Keratinocyte (primary cell): ENCODE measurements at regions not wholly inside any gene's neighbourhood (a gene's known extent, or its start where the extent isn't known, plus 50 kb on each side); places are given as distances from the start of the nearest gene placed in this dataset.

ENCODE experiments used
- DNase-seq: peaks from one replicate; pipeline ENCODE4 v3.0.0-alpha.2; 2011; ENCODE audit warnings: low read depth, missing footprints, low spot score
- FAIRE-seq: peaks from 2 replicates; lab custom pipeline; 2011; peaks lifted over from hg19 to GRCh38; lab: Jason Lieb, UNC
- H2AFZ ChIP-seq: 2 replicates; pipeline ENCODE4 v1.6.0; 2012; ENCODE audit warnings: low read length, control low read depth, inconsistent platforms; ENCODE audit not compliant: control insufficient read depth
- H3K27ac ChIP-seq: 2 replicates; pipeline ENCODE4 v1.5.1; 2011; ENCODE audit warnings: low read length; ENCODE audit not compliant: control insufficient read depth, insufficient read depth
- H3K27me3 ChIP-seq: 3 replicates; pipeline ENCODE4 v1.6.0; 2011; ENCODE audit warnings: low read length; ENCODE audit not compliant: control insufficient read depth, insufficient read depth; ENCODE audit errors: extremely low read depth
- H3K36me3 ChIP-seq, 2 experiments: 2 replicates in 1 of 2; 3 replicates in 1 of 2; pipeline ENCODE4 v1.5.1; 2011; ENCODE audit warnings: low read length in 2 of 2, mild to moderate bottlenecking in 1 of 2; ENCODE audit not compliant: control insufficient read depth in 2 of 2, insufficient read depth in 2 of 2; ENCODE audit errors: extremely low read depth in 1 of 2
- H3K4me1 ChIP-seq: 3 replicates; pipeline ENCODE4 v1.5.1; 2011; ENCODE audit warnings: low read length; ENCODE audit not compliant: control insufficient read depth, insufficient read depth; ENCODE audit errors: extremely low read depth
- H3K4me2 ChIP-seq: 3 replicates; pipeline ENCODE4 v1.6.0; 2011; ENCODE audit warnings: low read depth, low read length; ENCODE audit not compliant: control insufficient read depth, insufficient read depth; ENCODE audit errors: extremely low read depth
- H3K4me3 ChIP-seq, 3 experiments: fragments of 200-600 bp in 1 of 3; sonication (generic) in 1 of 3; 2 replicates in 2 of 3; 3 replicates in 1 of 3; pipeline ENCODE4 v1.5.1; 2011 to 2016; ENCODE audit warnings: low read length in 3 of 3, mild to moderate bottlenecking in 3 of 3, control low read depth in 2 of 3, inconsistent platforms in 1 of 3, low read depth in 1 of 3, mixed read lengths in 1 of 3, mixed run types in 1 of 3, moderate library complexity in 1 of 3; ENCODE audit not compliant: control insufficient read depth in 2 of 3, insufficient read depth in 2 of 3; ENCODE audit errors: extremely low read depth in 1 of 3
- H3K79me2 ChIP-seq: 2 replicates; pipeline ENCODE4 v1.6.0; 2012; ENCODE audit warnings: low read length; ENCODE audit not compliant: control insufficient read depth, insufficient read depth
- H3K9ac ChIP-seq: 3 replicates; pipeline ENCODE4 v1.6.0; 2011; ENCODE audit warnings: low read length; ENCODE audit not compliant: control insufficient read depth, insufficient read depth; ENCODE audit errors: extremely low read depth
- H3K9me1 ChIP-seq: 3 replicates; pipeline ENCODE4 v1.6.0; 2011; ENCODE audit warnings: low read length; ENCODE audit not compliant: control insufficient read depth, insufficient read depth; ENCODE audit errors: extremely low read depth
- H3K9me3 ChIP-seq: 2 replicates; pipeline ENCODE4 v1.5.1; 2012; ENCODE audit warnings: low read depth, low read length; ENCODE audit not compliant: control insufficient read depth
- H4K20me1 ChIP-seq: 3 replicates; pipeline ENCODE4 v1.6.0; 2011; ENCODE audit warnings: low read length; ENCODE audit not compliant: control insufficient read depth, insufficient read depth; ENCODE audit errors: extremely low read depth
- CTCF ChIP-seq, 3 experiments: IDR thresholded peaks in 1 of 3; conservative IDR thresholded peaks in 1 of 3; optimal IDR thresholded peaks in 1 of 3; 2 replicates in 2 of 3; 3 replicates in 1 of 3; pipeline versions ENCODE3 to v1.5.1; 2011; ENCODE audit warnings: low read length in 3 of 3, mild to moderate bottlenecking in 3 of 3, moderate library complexity in 2 of 3, control low read depth in 1 of 3, inconsistent platforms in 1 of 3; ENCODE audit not compliant: insufficient read depth in 2 of 3; ENCODE audit errors: extremely low read depth in 1 of 3
- EZH2 ChIP-seq: IDR thresholded peaks from one replicate; pipeline ENCODE4 v1.6.1; 2012; ENCODE audit warnings: inconsistent platforms, mild to moderate bottlenecking, low read length, moderate library complexity
- dilution Hi-C: fragments of 300-500 bp; cut with MboI; formaldehyde crosslinking; loops from one replicate; pipeline ENCODE4 v1.7.0; 2020; ENCODE audit warnings: low sequenced_read_pairs; ENCODE audit not compliant: extremely low pct_ligation_motif_present

- no peaks in the 10 kb centered on the region for H3K27me3 ChIP-seq
- H3K27ac ChIP-seq: no peak overlapping the region
- no peak for DNase-seq
- dilution Hi-C loops: no loop called here
- H3K79me2 ChIP-seq: no peaks in the 10 kb centered on the region
- no peak for TF ChIP-seq EZH2
- TF ChIP-seq CTCF (optimal IDR thresholded peaks at IDR 0.05 in 1 of 3, IDR thresholded peaks at IDR 0.05 in 1 of 3, conservative IDR thresholded peaks at IDR 0.05 in 1 of 3; ENCODE audit: extremely low read depth in 1 of 3, insufficient read depth in 2 of 3, low read length in 3 of 3): no peak
- H3K9me3 ChIP-seq: no peaks in the 10 kb centered on the region
- no peaks in the 10 kb centered on the region for H3K4me1 ChIP-seq
- no peak for FAIRE-seq
- no peak overlapping the region for H3K9ac ChIP-seq
- H3K4me2 ChIP-seq: no peak overlapping the region
- no peaks in the 10 kb centered on the region for H4K20me1 ChIP-seq
- no peaks in the 10 kb centered on the region for H3K36me3 ChIP-seq
- H2AFZ ChIP-seq: no peak overlapping the region
- H3K4me3 ChIP-seq: no peak overlapping the region
- H3K9me1 ChIP-seq: no peaks in the 10 kb centered on the region
These were observed 149.2 kb downstream of the PTCSC3 start for GRCh38 chr14:36027354-36027753.

DNA sequence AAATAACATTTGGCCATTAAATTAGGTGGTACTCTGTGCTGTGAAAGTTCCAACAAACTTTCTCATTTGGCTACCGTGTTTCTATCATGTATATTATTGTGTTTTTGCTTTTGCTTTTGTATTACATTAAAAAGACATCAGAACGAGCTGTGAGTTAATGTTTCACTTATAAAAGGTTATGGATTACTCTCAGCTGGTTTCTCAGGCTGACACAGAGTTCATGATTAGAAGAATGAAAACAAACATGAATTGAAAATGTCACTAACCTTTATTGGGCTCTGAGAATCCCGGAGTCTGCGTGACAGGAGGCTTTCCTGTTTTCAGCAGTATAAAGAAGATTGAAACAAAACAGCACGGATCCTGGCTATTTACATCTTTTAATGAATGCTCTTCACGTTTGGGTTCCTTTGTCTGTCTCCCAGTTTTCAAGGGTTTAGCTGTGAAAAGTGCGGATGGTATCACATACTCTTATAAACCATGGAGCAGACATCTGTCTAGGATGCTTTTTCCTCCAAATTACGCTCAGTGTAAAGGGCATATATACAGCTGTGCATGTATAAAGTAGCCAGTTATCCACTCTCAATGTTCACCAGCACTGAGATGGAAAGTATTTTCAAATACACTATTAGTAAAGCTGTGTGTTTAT is 153.6 kb downstream of the PTCSC3 start:
- no peak for TF ChIP-seq CTCF (optimal IDR thresholded peaks at IDR 0.05 in 1 of 3, IDR thresholded peaks at IDR 0.05 in 1 of 3, conservative IDR thresholded peaks at IDR 0.05 in 1 of 3; ENCODE audit: extremely low read depth in 1 of 3, insufficient read depth in 2 of 3, low read length in 3 of 3)
- no peak for TF ChIP-seq EZH2
- dilution Hi-C loops: no loop called here
- H3K9me3 ChIP-seq: no peaks in the 10 kb centered on the region

More for the DNA sequence above, 153.6 kb downstream of the PTCSC3 start:
- DNase-seq: no peak
- H2AFZ ChIP-seq: no peak overlapping the region
- H3K9me1 ChIP-seq: no peaks in the 10 kb centered on the region
- no peaks in the 10 kb centered on the region for H3K36me3 ChIP-seq
- H3K4me2 ChIP-seq: no peak overlapping the region
- H3K4me1 ChIP-seq: no peaks in the 10 kb centered on the region
- no peaks in the 10 kb centered on the region for H3K27me3 ChIP-seq
- H3K27ac ChIP-seq: no peak overlapping the region
- H3K9ac ChIP-seq: no peak overlapping the region
- H3K79me2 ChIP-seq: no peaks in the 10 kb centered on the region
- H4K20me1 ChIP-seq: no peaks in the 10 kb centered on the region
- H3K4me3 ChIP-seq: no peak overlapping the region
- no peak for FAIRE-seq
